A549 (cell line): ENCODE measurements at regions not wholly inside any gene's neighbourhood (a gene's known extent, or its start where the extent isn't known, plus 50 kb on each side); places are given as distances from the start of the nearest gene placed in this dataset.

Experiments
- ATAC-seq, 2 experiments: fragments of 200-7000 bp in 1 of 2; fragments of >200 bp in 1 of 2; cut with Nextera tagmentation in 1 of 2; cut with Tn5 transposase in 1 of 2; 3 replicates each; pipeline versions ENCODE4 v1.8.0 to v1.9.1; 2018 to 2020; ENCODE audit warnings: mild to moderate bottlenecking in 1 of 2, moderate library complexity in 1 of 2
- CTCF ChIA-PET: fragments of 300-600 bp; sonication (Branson Sonifier 250); formaldehyde crosslinking; extraction: SDS; loops from one replicate; lab custom pipeline; 2021; ENCODE audit warnings: antibody characterized with exemption, inconsistent platforms; lab: Yijun Ruan, JAX
- POLR2A ChIA-PET: fragments of 350-600 bp; formaldehyde crosslinking; extraction: SDS; loops from one replicate; lab custom pipeline; 2021; ENCODE audit warnings: antibody characterized with exemption, inconsistent platforms; lab: Yijun Ruan, JAX
- DNase-seq, 2 experiments: peaks; one replicate each; pipeline versions ENCODE4 v3.0.0 to v3.0.0-alpha.2; 2011 to 2016; ENCODE audit warnings: low read depth in 1 of 2, low spot score in 1 of 2
- FAIRE-seq: peaks from 2 replicates; lab custom pipeline; 2011; peaks lifted over from hg19 to GRCh38; lab: Jason Lieb, UNC
- H3K27ac ChIP-seq, 2 experiments: fragments of >200 bp; sonication (Bioruptor Twin); formaldehyde crosslinking; 3 replicates each; pipeline ENCODE4 v1.5.1; 2016 to 2017
- H3K4me1 ChIP-seq: fragments of >200 bp; sonication (Bioruptor Twin); formaldehyde crosslinking; 3 replicates; pipeline ENCODE4 v1.6.1; 2016
- H3K4me2 ChIP-seq: fragments of >200 bp; sonication (Bioruptor Twin); formaldehyde crosslinking; 3 replicates; pipeline ENCODE4 v1.6.1; 2016
- H3K4me3 ChIP-seq: fragments of >200 bp; sonication (Bioruptor Twin); formaldehyde crosslinking; 3 replicates; pipeline ENCODE4 v1.5.1; 2016
- H3K9me3 ChIP-seq: fragments of >200 bp; sonication (Bioruptor Twin); formaldehyde crosslinking; 3 replicates; pipeline ENCODE4 v1.6.1; 2016
- CHD4 ChIP-seq: fragments of 200-600 bp; sonication (generic); IDR thresholded peaks from 2 replicates; pipeline ENCODE4 v1.6.1; 2016; ENCODE audit warnings: antibody characterized with exemption, mild to moderate bottlenecking, borderline replicate concordance
- CTCF ChIP-seq: fragments of >200 bp; sonication (Bioruptor Twin); formaldehyde crosslinking; IDR thresholded peaks from 3 replicates; pipeline ENCODE4 v1.5.1; 2016
- EP300 ChIP-seq, 2 experiments: fragments of >200 bp; sonication (Bioruptor Twin); formaldehyde crosslinking; IDR thresholded peaks; 2 replicates in 1 of 2; 3 replicates in 1 of 2; pipeline ENCODE4 v1.6.1; 2016 to 2017
- ESRRA ChIP-seq: fragments of 150-350 bp; IDR thresholded peaks from 2 replicates; pipeline ENCODE4 v1.6.1; 2014; ENCODE audit warnings: mild to moderate bottlenecking, low read length, borderline replicate concordance
- FOSL2 ChIP-seq, 2 experiments: fragments of 450-650 bp in 1 of 2; fragments of >200 bp in 1 of 2; sonication (Bioruptor Twin) in 1 of 2; formaldehyde crosslinking; IDR thresholded peaks; 2 replicates each; pipeline versions ENCODE4 v1.5.0 to v1.6.1; 2016 to 2020; ENCODE audit warnings: mild to moderate bottlenecking in 1 of 2, moderate library complexity in 1 of 2
- FOXS1 ChIP-seq: fragments of 250-450 bp; sonication (Bioruptor Pico); IDR thresholded peaks from 2 replicates; pipeline ENCODE4 v1.5.0; 2020; ENCODE audit warnings: mild to moderate bottlenecking, moderate library complexity
- HDAC2 ChIP-seq: fragments of 200-600 bp; sonication (generic); IDR thresholded peaks from 2 replicates; pipeline ENCODE4 v1.6.1; 2016
- HES2 ChIP-seq: fragments of >200 bp; sonication (Bioruptor Twin); formaldehyde crosslinking; IDR thresholded peaks from 2 replicates; pipeline ENCODE4 v1.6.1; 2016
- HEYL ChIP-seq: fragments of 250-450 bp; sonication (Bioruptor Pico); IDR thresholded peaks from 2 replicates; pipeline ENCODE4 v1.8.0; 2021; ENCODE audit warnings: mild to moderate bottlenecking, moderate library complexity
- HMGXB4 ChIP-seq: fragments of 250-450 bp; sonication (Bioruptor Pico); IDR thresholded peaks from 2 replicates; pipeline ENCODE4 v1.5.0; 2021; ENCODE audit warnings: mild to moderate bottlenecking, moderate library complexity, borderline replicate concordance
- HOXB13 ChIP-seq: fragments of 250-450 bp; sonication (Bioruptor Pico); IDR thresholded peaks from 2 replicates; pipeline ENCODE4 v1.5.0; 2020; ENCODE audit warnings: low read depth, mild to moderate bottlenecking, moderate library complexity
- JUN ChIP-seq, 2 experiments: fragments of >200 bp; sonication (Bioruptor Twin); formaldehyde crosslinking; IDR thresholded peaks; 2 replicates in 1 of 2; 3 replicates in 1 of 2; pipeline ENCODE4 v1.6.1; 2016 to 2017
- JUNB ChIP-seq: fragments of >200 bp; sonication (Bioruptor Twin); formaldehyde crosslinking; IDR thresholded peaks from 2 replicates; pipeline ENCODE4 v1.6.1; 2016
- MAX ChIP-seq: IDR thresholded peaks from 2 replicates; pipeline ENCODE4 v1.6.1; 2012
- NR3C1 ChIP-seq: fragments of >200 bp; sonication (Bioruptor Twin); formaldehyde crosslinking; IDR thresholded peaks from 3 replicates; pipeline ENCODE4 v1.6.1; 2017
- RAD21 ChIP-seq, 2 experiments: fragments of >200 bp in 1 of 2; sonication (Bioruptor Twin) in 1 of 2; formaldehyde crosslinking in 1 of 2; IDR thresholded peaks in 1 of 2; conservative IDR thresholded peaks in 1 of 2; 2 replicates in 1 of 2; 3 replicates in 1 of 2; pipeline ENCODE4 v1.6.1; 2012 to 2018; ENCODE audit warnings: inconsistent platforms in 1 of 2
- RARB ChIP-seq: fragments of 250-450 bp; sonication (Bioruptor Pico); IDR thresholded peaks from 2 replicates; pipeline ENCODE4 v1.8.0; 2021; ENCODE audit warnings: mild to moderate bottlenecking, moderate library complexity
- RFX5 ChIP-seq: fragments of 450-650 bp; IDR thresholded peaks from 2 replicates; pipeline ENCODE4 v1.7.1; 2014; ENCODE audit warnings: antibody characterized with exemption, mild to moderate bottlenecking, moderate library complexity
- RNF2 ChIP-seq: fragments of 200-600 bp; sonication (generic); IDR thresholded peaks from 2 replicates; pipeline ENCODE4 v1.6.1; 2016; ENCODE audit warnings: low read depth, mild to moderate bottlenecking, antibody characterized with exemption, moderate library complexity, borderline replicate concordance
- SREBF2 ChIP-seq: fragments of 450-650 bp; IDR thresholded peaks from 2 replicates; pipeline ENCODE4 v1.6.1; 2014; ENCODE audit warnings: mild to moderate bottlenecking, moderate library complexity
- ZC3H11A ChIP-seq: fragments of 450-650 bp; IDR thresholded peaks from 2 replicates; pipeline ENCODE4 v1.6.1; 2014; ENCODE audit warnings: antibody characterized with exemption, mild to moderate bottlenecking
- ZFP36 ChIP-seq: fragments of 450-650 bp; IDR thresholded peaks from 2 replicates; pipeline ENCODE4 v1.6.1; 2014; ENCODE audit warnings: borderline replicate concordance; ENCODE audit not compliant: partially characterized antibody
- ZNF302 ChIP-seq: fragments of 250-450 bp; sonication (Bioruptor Pico); IDR thresholded peaks from 2 replicates; pipeline ENCODE4 v1.9.0; 2021; ENCODE audit warnings: inconsistent platforms, mild to moderate bottlenecking, moderate library complexity
- WGBS: methylation state at CpG from one replicate; pipeline ENCODE4 v1.1.6; 2017; ENCODE audit errors: missing lambda C conversion rate; 5-methylcytosine and 5-hydroxymethylcytosine counted together
- TF ChIP-seq, protein P1 (sequence below): fragments of 150-350 bp; IDR thresholded peaks from 2 replicates; pipeline ENCODE4 v1.6.1; 2014; ENCODE audit warnings: low read depth, mild to moderate bottlenecking, low read length
- TF ChIP-seq, protein P2 (sequence below): IDR thresholded peaks from 2 replicates; pipeline ENCODE4 v1.6.1; 2012; ENCODE audit warnings: low read depth, borderline replicate concordance

GRCh38 chr13:47249266-47249665, 352.4 kb upstream of the HTR2A start:
- no peak overlapping the region for H3K27ac ChIP-seq
- ATAC-seq (no peak), DNase-seq (no peak), FAIRE-seq (no peak)
- TF ChIP-seq RNF2 (no peak), SREBF2 (no peak), ESRRA (no peak), NR3C1 (no peak), HMGXB4 (CRISPR knock-in tag) (no peak), CHD4 (no peak), MAX (no peak), HES2 (no peak), RAD21 (conservative IDR thresholded peaks at IDR 0.05 in 1 of 2, IDR thresholded peaks at IDR 0.05 in 1 of 2) (no peak), ZC3H11A (no peak), EP300 (IDR thresholded peaks at IDR 0.05) (no peak), FOXS1 (CRISPR knock-in tag) (no peak), JUNB (no peak)
- TF ChIP-seq, protein P1, sequence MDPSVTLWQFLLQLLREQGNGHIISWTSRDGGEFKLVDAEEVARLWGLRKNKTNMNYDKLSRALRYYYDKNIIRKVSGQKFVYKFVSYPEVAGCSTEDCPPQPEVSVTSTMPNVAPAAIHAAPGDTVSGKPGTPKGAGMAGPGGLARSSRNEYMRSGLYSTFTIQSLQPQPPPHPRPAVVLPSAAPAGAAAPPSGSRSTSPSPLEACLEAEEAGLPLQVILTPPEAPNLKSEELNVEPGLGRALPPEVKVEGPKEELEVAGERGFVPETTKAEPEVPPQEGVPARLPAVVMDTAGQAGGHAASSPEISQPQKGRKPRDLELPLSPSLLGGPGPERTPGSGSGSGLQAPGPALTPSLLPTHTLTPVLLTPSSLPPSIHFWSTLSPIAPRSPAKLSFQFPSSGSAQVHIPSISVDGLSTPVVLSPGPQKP: no peak
- TF ChIP-seq, protein P2, sequence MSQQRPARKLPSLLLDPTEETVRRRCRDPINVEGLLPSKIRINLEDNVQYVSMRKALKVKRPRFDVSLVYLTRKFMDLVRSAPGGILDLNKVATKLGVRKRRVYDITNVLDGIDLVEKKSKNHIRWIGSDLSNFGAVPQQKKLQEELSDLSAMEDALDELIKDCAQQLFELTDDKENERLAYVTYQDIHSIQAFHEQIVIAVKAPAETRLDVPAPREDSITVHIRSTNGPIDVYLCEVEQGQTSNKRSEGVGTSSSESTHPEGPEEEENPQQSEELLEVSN: no peak
- H3K9me3 ChIP-seq: no peaks in the 10 kb centered on the region
- ChIA-PET POLR2A (no interaction called here), CTCF (no interaction called here)
- H3K4me2 ChIP-seq: no peak overlapping the region
- H3K4me1 ChIP-seq: no peaks in the 10 kb centered on the region
- H3K4me3 ChIP-seq: no peak overlapping the region

DNA sequence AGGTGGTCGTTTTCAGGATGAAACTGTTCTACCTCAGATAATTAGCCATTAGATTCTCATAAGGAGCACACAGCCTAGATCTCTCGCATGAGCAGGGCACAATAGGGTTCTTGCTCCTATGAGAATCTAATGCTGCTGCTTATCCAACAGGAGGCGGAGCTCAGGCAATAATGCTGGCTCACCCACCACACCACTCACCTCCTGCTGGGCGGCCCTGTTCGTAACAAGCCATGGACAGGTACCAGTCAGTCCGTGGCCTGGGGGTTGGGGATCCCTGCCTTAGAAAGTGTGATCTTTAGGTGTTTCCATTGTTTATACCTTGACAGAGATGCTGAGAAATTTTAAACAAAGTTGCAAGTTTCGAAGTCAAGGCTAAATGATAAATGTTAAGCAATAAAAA, 344.6 kb upstream of the HTR2A start:
- H3K27ac ChIP-seq: no peak overlapping the region
- POLR2A ChIA-PET: no interaction called here
- no peak overlapping the region for H3K4me2 ChIP-seq
- DNase-seq: peak in 1 of 2 experiments; percentile 1
- no peak for ATAC-seq
- H3K9me3 ChIP-seq: no peaks in the 10 kb centered on the region
- no peak overlapping the region for H3K4me3 ChIP-seq
- TF ChIP-seq RARB (CRISPR knock-in tag) (no peak), JUN (IDR thresholded peaks at IDR 0.05) (no peak), CTCF (no peak), HEYL (no peak), ZFP36 (no peak), ZC3H11A (no peak), HES2 (no peak), ZNF302 (CRISPR knock-in tag) (no peak), HDAC2 (no peak), HOXB13 (no peak), RFX5 (no peak), FOSL2 (IDR thresholded peaks at IDR 0.05) (no peak), FOSL2 (CRISPR knock-in tag; IDR thresholded peaks at IDR 0.05) (no peak)
- TF ChIP-seq, protein P1: no peak
- TF ChIP-seq, protein P2: no peak
- CTCF ChIA-PET: no interaction called here
- FAIRE-seq: no peak
- WGBS: 26% methylated on average over 7 of the region's 7 CpGs
- H3K4me1 ChIP-seq: no peaks in the 10 kb centered on the region
